HUES6 (cell line): ENCODE measurements at regions not wholly inside any gene's neighbourhood (a gene's known extent, or its start where the extent isn't known, plus 50 kb on each side); places are given as distances from the start of the nearest gene placed in this dataset.

ENCODE experiments used
- H3K27ac ChIP-seq: 2 replicates; pipeline ENCODE4 v1.7.0; 2013; ENCODE audit warnings: low read depth, mild to moderate bottlenecking, low read length, inconsistent platforms
- H3K27me3 ChIP-seq: 2 replicates; pipeline ENCODE4 v1.6.1; 2013; ENCODE audit warnings: low read length; ENCODE audit not compliant: control insufficient read depth, insufficient read depth
- H3K36me3 ChIP-seq: 2 replicates; pipeline ENCODE4 v1.6.1; 2013; ENCODE audit warnings: low read length; ENCODE audit not compliant: control insufficient read depth, insufficient read depth
- H3K4me1 ChIP-seq: 2 replicates; pipeline ENCODE4 v1.6.1; 2013; ENCODE audit warnings: low read length; ENCODE audit not compliant: control insufficient read depth, insufficient read depth
- H3K4me3 ChIP-seq: 2 replicates; pipeline ENCODE4 v1.5.1; 2013; ENCODE audit warnings: low read depth, low read length
- H3K9ac ChIP-seq: one replicate; pipeline ENCODE4 v1.6.1; 2013; ENCODE audit warnings: mild to moderate bottlenecking, low read length
- H3K9me3 ChIP-seq: 2 replicates; pipeline ENCODE4 v1.6.1; 2013; ENCODE audit warnings: low read depth, low read length; ENCODE audit not compliant: control insufficient read depth, insufficient read depth

GRCh38 chr21:41671212-41671762 is 95.6 kb downstream of the RIPK4 start:
- Histone ChIP-seq H3K9me3 (no peaks in the 10 kb centered on the region), H3K27ac (no peak overlapping the region), H3K4me3 (no peak overlapping the region), H3K36me3 (no peaks in the 10 kb centered on the region), H3K4me1 (peaks cover 8% of the 10 kb centered on the region), H3K27me3 (no peaks in the 10 kb centered on the region), H3K9ac (no peak overlapping the region)

- H3K4me1 ChIP-seq = peaks cover 8% of the 10 kb centered on the region
- H3K9ac ChIP-seq = no peak overlapping the region
- no peak overlapping the region for H3K27ac ChIP-seq
- H3K9me3 ChIP-seq = no peaks in the 10 kb centered on the region
- H3K27me3 ChIP-seq = no peaks in the 10 kb centered on the region
- H3K4me3 ChIP-seq = no peak overlapping the region
- no peaks in the 10 kb centered on the region for H3K36me3 ChIP-seq
These were observed 96.6 kb downstream of the RIPK4 start for GRCh38 chr21:41670056-41670805.

- Histone ChIP-seq H3K27me3 (no peaks in the 10 kb centered on the region), H3K27ac (no peak overlapping the region), H3K4me3 (no peak overlapping the region), H3K4me1 (peaks cover 14% of the 10 kb centered on the region), H3K36me3 (no peaks in the 10 kb centered on the region), H3K9me3 (no peaks in the 10 kb centered on the region), H3K9ac (no peak overlapping the region)
These were observed 97.4 kb downstream of the RIPK4 start for GRCh38 chr21:41669533-41669830.

GRCh38 chr21:41668686-41669532 is 97.9 kb downstream of the RIPK4 start:
- H3K36me3 ChIP-seq = no peaks in the 10 kb centered on the region
- H3K4me3 ChIP-seq = no peak overlapping the region
- no peak overlapping the region for H3K9ac ChIP-seq
- H3K4me1 ChIP-seq = peaks cover 20% of the 10 kb centered on the region
- no peak overlapping the region for H3K27ac ChIP-seq
- no peaks in the 10 kb centered on the region for H3K9me3 ChIP-seq
- no peaks in the 10 kb centered on the region for H3K27me3 ChIP-seq

GRCh38 chr21:41668051-41668541 is 98.8 kb downstream of the RIPK4 start:
- no peaks in the 10 kb centered on the region for H3K36me3 ChIP-seq
- H3K27me3 ChIP-seq = no peaks in the 10 kb centered on the region
- peaks cover 14% of the 10 kb centered on the region for H3K4me1 ChIP-seq
- H3K4me3 ChIP-seq = no peak overlapping the region
- no peaks in the 10 kb centered on the region for H3K9me3 ChIP-seq
- no peak overlapping the region for H3K9ac ChIP-seq
- no peak overlapping the region for H3K27ac ChIP-seq

GRCh38 chr21:41667136-41667535 is 99.7 kb downstream of the RIPK4 start:
- Histone ChIP-seq H3K36me3 (no peaks in the 10 kb centered on the region), H3K4me3 (no peak overlapping the region), H3K9ac (no peak overlapping the region), H3K9me3 (no peaks in the 10 kb centered on the region), H3K27ac (no peak overlapping the region), H3K27me3 (no peaks in the 10 kb centered on the region), H3K4me1 (peaks cover 12% of the 10 kb centered on the region; the same call in 1 of the 2 replicates)

GRCh38 chr21:41666641-41667081 is 100.2 kb downstream of the RIPK4 start:
- Histone ChIP-seq H3K36me3 (no peaks in the 10 kb centered on the region), H3K9ac (no peak overlapping the region), H3K27ac (no peak overlapping the region), H3K9me3 (no peaks in the 10 kb centered on the region), H3K4me3 (no peak overlapping the region), H3K27me3 (no peaks in the 10 kb centered on the region), H3K4me1 (peaks cover 12% of the 10 kb centered on the region; the same call in 1 of the 2 replicates)

- Histone ChIP-seq H3K9me3 (no peaks in the 10 kb centered on the region), H3K27ac (no peak overlapping the region), H3K4me3 (no peak overlapping the region), H3K4me1 (peaks cover 12% of the 10 kb centered on the region; the same call in 1 of the 2 replicates), H3K36me3 (no peaks in the 10 kb centered on the region), H3K27me3 (no peaks in the 10 kb centered on the region), H3K9ac (no peak overlapping the region)
These were observed 100.9 kb downstream of the RIPK4 start for GRCh38 chr21:41665766-41666595.

- H3K27ac ChIP-seq = no peak overlapping the region
- no peak overlapping the region for H3K9ac ChIP-seq
- H3K36me3 ChIP-seq = no peaks in the 10 kb centered on the region
- peaks cover 12% of the 10 kb centered on the region; the same call in 1 of the 2 replicates for H3K4me1 ChIP-seq
- no peaks in the 10 kb centered on the region for H3K9me3 ChIP-seq
- no peaks in the 10 kb centered on the region for H3K27me3 ChIP-seq
- no peak overlapping the region for H3K4me3 ChIP-seq
These were observed 101.7 kb downstream of the RIPK4 start for GRCh38 chr21:41664881-41665765.
